ENCODE measurements at regions not wholly inside any gene's neighbourhood (a gene's known extent, or its start where the extent isn't known, plus 50 kb on each side); places are given as distances from the start of the nearest gene placed in this dataset.

- Histone ChIP-seq H3K36me3 (ENCODE audit: low read depth) (no peaks in the 10 kb centered on the region), H3K27me3 (replicated peaks; ENCODE audit: insufficient read depth) (no peaks in the 10 kb centered on the region), H3K9ac (no peak overlapping the region), H3K79me2 (ENCODE audit: insufficient read depth) (no peaks in the 10 kb centered on the region), H3K4me1 (ENCODE audit: insufficient read depth) (no peaks in the 10 kb centered on the region), H3K4me2 (ENCODE audit: unreplicated experiment) (no peak overlapping the region), H2AFZ (no peak overlapping the region), H3K9me2 (ENCODE audit: insufficient read depth) (no peaks in the 10 kb centered on the region), H3K9me3 (ENCODE audit: low read depth) (no peaks in the 10 kb centered on the region), H3F3A (ENCODE audit: insufficient read depth) (no peaks in the 10 kb centered on the region), H3K27ac (no peak overlapping the region), H3K4me3 (no peak overlapping the region), H4K20me1 (ENCODE audit: insufficient read depth) (no peaks in the 10 kb centered on the region)
- TF ChIP-seq EZH2 (IDR thresholded peaks at IDR 0.05; ENCODE audit: insufficient read depth, poor library complexity, severe bottlenecking) (no peak), EZH2phosphoT487 (IDR thresholded peaks at IDR 0.05; ENCODE audit: insufficient read depth, low read depth) (no peak)
- no peak for DNase-seq
- in situ Hi-C loops (cut with MboI), result no loop called here
- 19 to 28% methylated on average over 4 of the region's 4 CpGs for WGBS, 2 experiments (ENCODE audit: low coverage in 1 of 2, low lambda C conversion rate in 2 of 2, missing lambda C conversion rate in 2 of 2)
Measured at GRCh38 chr4:31362756-31363155, 642.6 kb downstream of the PCDH7 start.

DNA sequence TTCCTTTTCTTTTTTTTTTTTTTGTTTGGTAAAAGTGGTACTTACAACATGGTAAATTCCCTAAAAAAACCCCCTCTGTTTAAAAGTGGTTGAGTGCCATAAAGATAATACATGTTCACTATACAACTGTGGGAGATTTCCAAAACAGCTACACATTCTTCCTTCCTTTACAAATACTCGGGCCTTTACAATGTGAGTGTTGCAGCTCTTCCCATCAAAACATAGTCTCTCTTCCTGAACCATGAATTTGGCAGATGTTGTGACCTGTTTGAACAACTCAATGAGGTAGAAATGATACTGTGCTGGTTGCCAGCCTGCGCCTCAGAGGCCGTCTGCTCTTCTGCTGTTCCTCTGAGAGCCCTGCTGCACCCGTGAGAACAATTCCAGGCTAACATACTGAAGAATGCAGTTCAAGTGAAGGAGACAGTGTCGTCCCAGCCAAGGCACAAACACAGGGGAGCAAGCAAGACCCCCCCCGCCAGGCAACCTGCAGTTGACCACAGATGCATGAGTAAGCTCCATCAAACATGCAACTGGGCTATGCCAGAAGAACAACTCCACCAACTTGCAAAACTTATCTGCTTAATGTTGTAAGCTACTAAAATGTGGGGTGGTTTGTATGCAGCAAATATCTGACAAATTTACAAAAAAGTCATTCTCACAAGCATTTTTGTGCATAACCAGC lies 645.0 kb downstream of the PCDH7 start:
- H3K36me3 ChIP-seq (ENCODE audit: low read depth), result no peaks in the 10 kb centered on the region
- no peaks in the 10 kb centered on the region for H3K27me3 ChIP-seq (replicated peaks; ENCODE audit: insufficient read depth)
- H3K4me1 ChIP-seq (ENCODE audit: insufficient read depth), result no peaks in the 10 kb centered on the region
- no peaks in the 10 kb centered on the region for H3K79me2 ChIP-seq (ENCODE audit: insufficient read depth)
- H3K9me3 ChIP-seq (ENCODE audit: low read depth), result no peaks in the 10 kb centered on the region
- no peak for TF ChIP-seq EZH2 (IDR thresholded peaks at IDR 0.05; ENCODE audit: insufficient read depth, poor library complexity, severe bottlenecking)
- no peak for TF ChIP-seq EZH2phosphoT487 (IDR thresholded peaks at IDR 0.05; ENCODE audit: insufficient read depth, low read depth)
- in situ Hi-C loops (cut with MboI), result no loop called here
- H4K20me1 ChIP-seq (ENCODE audit: insufficient read depth), result no peaks in the 10 kb centered on the region
- no peak overlapping the region for H3K9ac ChIP-seq
- 31 to 37% methylated on average over 6 of the region's 6 CpGs for WGBS, 2 experiments (ENCODE audit: low coverage in 1 of 2, low lambda C conversion rate in 2 of 2, missing lambda C conversion rate in 2 of 2)
- no peak for DNase-seq
- no peaks in the 10 kb centered on the region for H3K9me2 ChIP-seq (ENCODE audit: insufficient read depth)
- H2AFZ ChIP-seq, result no peak overlapping the region
- H3K27ac ChIP-seq, result no peak overlapping the region
- H3K4me3 ChIP-seq, result no peak overlapping the region
- H3K4me2 ChIP-seq (ENCODE audit: unreplicated experiment), result no peak overlapping the region
- no peaks in the 10 kb centered on the region for H3F3A ChIP-seq (ENCODE audit: insufficient read depth)

GRCh38 chr4:31366041-31366440 lies 645.9 kb downstream of the PCDH7 start:
- in situ Hi-C loops (cut with MboI), result no loop called here

GRCh38 chr4:31370866-31371465 lies 650.8 kb downstream of the PCDH7 start:
- Histone ChIP-seq H3K4me3 (no peak overlapping the region), H2AFZ (no peak overlapping the region), H3K27me3 (replicated peaks; ENCODE audit: insufficient read depth) (no peaks in the 10 kb centered on the region), H3K9me3 (ENCODE audit: low read depth) (no peaks in the 10 kb centered on the region), H3K4me1 (ENCODE audit: insufficient read depth) (no peaks in the 10 kb centered on the region), H3K79me2 (ENCODE audit: insufficient read depth) (no peaks in the 10 kb centered on the region), H3K9ac (no peak overlapping the region), H3K4me2 (ENCODE audit: unreplicated experiment) (no peak overlapping the region), H3K9me2 (ENCODE audit: insufficient read depth) (no peaks in the 10 kb centered on the region), H3K27ac (no peak overlapping the region), H3K36me3 (ENCODE audit: low read depth) (no peaks in the 10 kb centered on the region), H3F3A (ENCODE audit: insufficient read depth) (no peaks in the 10 kb centered on the region), H4K20me1 (ENCODE audit: insufficient read depth) (no peaks in the 10 kb centered on the region)
- TF ChIP-seq EZH2 (IDR thresholded peaks at IDR 0.05; ENCODE audit: insufficient read depth, poor library complexity, severe bottlenecking) (no peak), EZH2phosphoT487 (IDR thresholded peaks at IDR 0.05; ENCODE audit: insufficient read depth, low read depth) (no peak)
- in situ Hi-C loops (cut with MboI), result no loop called here
- DNase-seq, result peak; percentile 39
- WGBS, 2 experiments (ENCODE audit: low coverage in 1 of 2, low lambda C conversion rate in 2 of 2, missing lambda C conversion rate in 2 of 2), result 44% methylated on average over 3 of the region's 3 CpGs

More at GRCh38 chr4:31366041-31366440, 645.9 kb downstream of the PCDH7 start:
- no peaks in the 10 kb centered on the region for H3F3A ChIP-seq (ENCODE audit: insufficient read depth)
- no peaks in the 10 kb centered on the region for H4K20me1 ChIP-seq (ENCODE audit: insufficient read depth)
- no peaks in the 10 kb centered on the region for H3K27me3 ChIP-seq (replicated peaks; ENCODE audit: insufficient read depth)
- no peaks in the 10 kb centered on the region for H3K36me3 ChIP-seq (ENCODE audit: low read depth)
- H3K4me1 ChIP-seq (ENCODE audit: insufficient read depth), result no peaks in the 10 kb centered on the region
- no peak overlapping the region for H2AFZ ChIP-seq
- H3K9ac ChIP-seq, result no peak overlapping the region
- H3K79me2 ChIP-seq (ENCODE audit: insufficient read depth), result no peaks in the 10 kb centered on the region
- H3K4me3 ChIP-seq, result no peak overlapping the region
- DNase-seq, result peak; percentile 1
- H3K9me2 ChIP-seq (ENCODE audit: insufficient read depth), result no peaks in the 10 kb centered on the region
- H3K27ac ChIP-seq, result no peak overlapping the region
- H3K9me3 ChIP-seq (ENCODE audit: low read depth), result no peaks in the 10 kb centered on the region
- no peak overlapping the region for H3K4me2 ChIP-seq (ENCODE audit: unreplicated experiment)
- 0% methylated on average over 1 of the region's 1 CpG for WGBS, 2 experiments (ENCODE audit: low coverage in 1 of 2, low lambda C conversion rate in 2 of 2, missing lambda C conversion rate in 2 of 2)
- TF ChIP-seq EZH2phosphoT487 (IDR thresholded peaks at IDR 0.05; ENCODE audit: insufficient read depth, low read depth) (no peak), EZH2 (IDR thresholded peaks at IDR 0.05; ENCODE audit: insufficient read depth, poor library complexity, severe bottlenecking) (no peak)
